ENCODE measurements at regions not wholly inside any gene's neighbourhood (a gene's known extent, or its start where the extent isn't known, plus 50 kb on each side); places are given as distances from the start of the nearest gene placed in this dataset.

DNA sequence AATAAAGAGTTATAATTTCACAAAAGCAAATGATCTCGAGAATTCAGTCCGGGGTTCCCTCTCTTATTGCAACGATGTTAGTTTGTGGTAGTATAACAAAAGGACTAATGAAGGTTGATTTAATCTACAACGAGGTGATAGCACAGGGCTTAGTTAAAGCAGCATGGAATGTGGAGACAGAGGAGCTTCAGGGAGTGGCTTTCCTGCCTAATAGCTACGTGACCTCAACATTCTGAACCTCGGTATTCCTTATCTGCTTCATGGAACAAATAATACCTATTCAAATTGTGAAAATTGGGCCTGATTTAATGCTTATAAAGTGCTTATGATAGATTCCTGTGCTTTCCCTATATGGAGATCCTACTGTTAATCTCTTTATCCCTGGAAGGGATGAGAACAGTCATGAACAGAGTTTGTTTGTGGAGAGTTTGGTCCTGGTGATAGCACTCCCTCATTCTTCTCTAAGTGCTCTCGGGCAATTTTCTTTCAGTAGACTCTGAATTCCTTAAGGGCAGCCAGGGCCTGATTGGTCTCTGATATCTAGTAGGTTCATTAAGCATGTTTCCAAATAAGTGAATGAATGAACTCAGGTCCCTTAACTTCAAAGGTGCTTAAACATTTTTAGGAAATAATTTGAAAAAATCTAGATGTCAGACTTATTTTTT lies 104.1 kb upstream of the TUT7 start:
- intact Hi-C loops (cut with micrococcal nuclease) = no loop called here

DNA sequence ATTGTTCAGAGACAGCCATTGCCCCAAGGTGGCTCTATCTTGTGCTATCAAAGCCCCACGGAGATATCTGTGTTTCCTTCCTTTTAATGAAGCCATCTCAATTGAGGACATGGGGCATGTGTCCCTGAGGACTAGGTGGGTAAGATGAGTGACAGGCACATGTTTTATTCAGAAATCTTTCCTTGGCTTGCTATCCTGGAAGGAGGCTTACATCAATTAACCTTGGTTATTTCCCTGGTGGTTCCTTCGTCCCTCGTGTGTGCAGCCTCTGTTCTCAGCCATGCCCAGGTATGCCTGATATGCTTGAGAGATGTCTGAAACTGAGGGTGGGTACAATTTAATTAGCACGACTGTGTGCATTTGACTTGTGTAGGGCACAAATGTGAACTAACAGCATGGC lies 102.2 kb upstream of the TUT7 start:
- intact Hi-C loops (cut with micrococcal nuclease) = no loop called here

DNA sequence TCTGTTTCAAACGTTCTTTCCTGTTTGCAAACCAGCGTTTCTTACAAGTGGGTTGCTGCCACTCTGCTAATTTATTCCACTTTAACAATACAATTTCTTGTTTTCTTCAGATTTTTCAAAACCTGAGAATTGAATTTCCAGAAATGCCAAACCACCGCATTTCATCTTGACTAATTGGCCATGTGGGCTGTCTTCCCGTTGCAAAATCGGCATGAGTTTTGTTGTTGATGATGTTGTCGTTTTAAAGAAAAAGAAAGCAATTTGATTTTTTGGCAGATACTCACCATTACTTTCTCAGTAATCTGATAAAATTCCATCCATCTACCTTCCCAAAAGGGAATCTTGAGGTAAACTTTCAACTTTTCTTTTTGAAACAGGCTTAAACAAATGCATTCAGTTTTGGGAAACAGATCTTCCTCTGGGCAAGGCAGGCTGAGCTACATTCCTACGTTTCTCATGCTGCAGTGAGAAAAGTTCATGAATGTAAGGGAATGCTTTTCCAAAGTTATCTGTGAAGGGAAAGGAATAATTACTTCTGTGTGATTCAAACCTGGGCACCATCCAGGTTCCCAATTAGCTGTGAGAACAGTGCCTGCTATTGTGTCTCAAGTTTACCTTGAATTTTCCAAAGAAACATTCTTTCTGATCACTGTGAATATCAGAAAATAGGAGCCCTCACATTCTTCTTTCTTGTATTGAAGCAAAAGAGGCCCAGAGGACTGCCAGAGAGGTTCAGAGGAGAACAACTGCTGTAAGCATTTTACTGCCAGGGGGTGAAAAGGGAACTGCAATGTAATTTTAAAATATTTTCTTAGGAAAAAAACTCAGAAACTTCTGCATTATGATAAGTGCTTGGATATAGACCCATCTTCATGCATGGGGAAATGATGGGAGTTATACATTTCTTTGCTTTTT lies 100.7 kb upstream of the TUT7 start:
- intact Hi-C loops (cut with micrococcal nuclease) = no loop called here

DNA sequence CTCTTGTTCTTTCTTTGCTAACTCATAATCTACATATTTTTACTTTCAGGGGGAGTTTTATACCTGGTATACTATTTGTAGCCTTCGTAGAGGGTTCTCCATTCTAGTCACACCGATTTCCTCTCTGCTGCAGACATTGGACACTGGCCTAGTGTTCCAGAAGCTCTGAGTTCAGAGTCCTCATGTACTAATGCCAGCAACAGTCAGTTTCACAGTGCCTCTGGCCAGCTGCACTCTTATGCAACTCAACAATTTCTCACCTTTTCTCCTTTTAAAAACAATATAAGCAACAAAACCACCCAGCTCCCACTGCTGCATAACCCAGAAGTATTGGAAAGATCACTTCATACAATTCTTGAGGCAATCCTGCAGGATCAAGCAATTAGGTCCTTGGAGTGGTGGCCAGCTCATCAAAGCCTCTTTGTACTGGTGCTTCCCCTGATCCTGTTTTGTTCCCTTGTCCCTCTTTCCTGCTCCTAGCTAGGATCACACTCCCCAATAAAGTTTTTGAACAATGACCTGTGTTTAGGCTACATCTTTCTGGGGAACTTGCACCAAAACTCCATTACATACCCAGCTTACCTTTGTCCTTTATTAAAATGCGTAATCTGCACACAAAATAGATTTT lies 98.1 kb upstream of the TUT7 start:
- intact Hi-C loops (cut with micrococcal nuclease) = no loop called here

DNA sequence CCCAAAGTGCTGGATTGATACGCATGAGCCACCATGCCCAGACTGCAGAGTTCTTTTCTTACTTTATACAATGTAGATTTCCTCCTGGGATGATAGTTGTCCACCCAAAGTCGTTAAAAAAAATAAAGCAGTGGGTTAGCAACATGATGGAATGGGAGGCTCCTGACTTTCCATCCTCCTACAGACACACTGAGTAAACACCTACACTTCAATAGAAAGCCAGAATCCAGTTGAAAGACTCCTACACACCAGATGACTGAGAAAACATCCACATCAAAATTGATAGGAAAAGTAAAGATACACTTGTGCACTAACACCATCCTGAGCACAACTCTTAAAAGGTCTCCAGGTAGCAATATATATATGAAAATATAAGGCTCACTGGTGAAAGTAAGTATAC lies 95.0 kb upstream of the TUT7 start:
- intact Hi-C loops (cut with micrococcal nuclease) = no loop called here

DNA sequence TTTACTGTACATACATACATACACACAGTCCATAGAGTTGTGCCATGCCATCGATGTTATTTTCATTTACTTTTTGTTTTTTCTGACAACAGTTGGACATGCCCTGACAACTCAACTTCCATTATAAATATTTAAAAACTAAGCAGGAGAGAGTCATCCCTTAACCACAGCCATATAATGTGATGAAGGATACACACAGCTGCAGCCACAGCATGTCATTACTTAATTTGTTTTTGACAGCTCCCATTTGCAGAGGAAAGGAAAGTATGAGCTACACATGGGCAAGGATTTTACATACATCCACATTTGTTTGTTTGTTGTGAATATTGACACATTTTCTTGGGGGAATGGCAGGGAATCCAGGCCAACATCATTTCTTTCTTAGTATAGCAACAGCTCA lies 91.5 kb upstream of the TUT7 start:
- intact Hi-C loops (cut with micrococcal nuclease) = no loop called here

DNA sequence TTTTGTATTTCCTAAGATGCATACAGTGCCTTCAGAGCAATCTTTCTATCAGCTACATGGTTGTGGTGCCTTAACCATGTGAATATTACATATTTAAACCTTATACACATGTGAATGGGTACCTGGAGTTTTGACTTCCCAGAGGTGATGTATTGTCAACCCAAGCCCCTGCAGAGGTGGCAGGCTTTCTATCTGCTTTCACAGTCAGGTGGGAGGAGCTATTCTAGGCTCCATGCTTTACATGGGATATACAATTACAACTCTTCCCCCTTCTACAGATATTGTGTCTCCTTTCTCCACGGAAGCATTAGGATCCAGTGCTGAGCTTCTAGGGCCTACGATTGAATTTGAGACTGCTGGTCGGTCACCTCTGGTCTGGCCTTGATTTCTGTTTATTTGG lies 89.8 kb upstream of the TUT7 start:
- intact Hi-C loops (cut with micrococcal nuclease) = no loop called here

DNA sequence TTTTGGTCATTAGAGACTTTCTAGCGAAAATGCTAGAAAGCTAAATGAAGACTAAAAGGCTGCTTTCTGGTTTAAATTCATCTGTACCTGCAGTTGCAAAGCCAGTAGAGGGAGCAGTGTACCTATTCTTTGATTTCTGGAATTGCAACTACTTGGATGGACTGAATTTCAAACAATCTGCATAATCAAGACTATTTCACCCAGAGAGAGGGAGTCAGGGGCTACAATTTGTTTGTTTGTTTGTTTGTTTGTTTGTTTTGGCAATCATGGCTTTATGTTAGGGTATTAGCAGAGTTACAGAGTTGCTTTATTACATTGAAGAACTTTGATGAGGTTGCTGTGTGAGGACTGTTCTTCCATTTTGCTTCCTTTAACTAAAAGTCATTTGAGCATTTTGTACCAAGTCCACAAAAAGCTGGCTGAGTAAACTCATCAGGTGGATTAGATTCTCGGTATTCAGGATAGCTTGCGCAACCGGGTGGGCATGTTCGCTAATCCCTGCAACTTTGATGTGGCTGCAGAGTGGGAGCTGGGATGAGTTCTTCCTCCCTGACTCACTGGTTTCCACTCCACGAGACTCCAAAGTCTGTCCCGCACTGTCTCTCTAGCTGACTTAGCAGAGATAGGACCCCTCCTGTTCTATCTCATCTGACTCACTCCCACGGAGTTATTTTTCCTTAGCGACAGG lies 80.0 kb upstream of the TUT7 start:
- intact Hi-C loops (cut with micrococcal nuclease) = loop anchor here (1.0 kb wide), 1 partner anchor 890 kb away; no protein-coding TSS in a partner anchor

DNA sequence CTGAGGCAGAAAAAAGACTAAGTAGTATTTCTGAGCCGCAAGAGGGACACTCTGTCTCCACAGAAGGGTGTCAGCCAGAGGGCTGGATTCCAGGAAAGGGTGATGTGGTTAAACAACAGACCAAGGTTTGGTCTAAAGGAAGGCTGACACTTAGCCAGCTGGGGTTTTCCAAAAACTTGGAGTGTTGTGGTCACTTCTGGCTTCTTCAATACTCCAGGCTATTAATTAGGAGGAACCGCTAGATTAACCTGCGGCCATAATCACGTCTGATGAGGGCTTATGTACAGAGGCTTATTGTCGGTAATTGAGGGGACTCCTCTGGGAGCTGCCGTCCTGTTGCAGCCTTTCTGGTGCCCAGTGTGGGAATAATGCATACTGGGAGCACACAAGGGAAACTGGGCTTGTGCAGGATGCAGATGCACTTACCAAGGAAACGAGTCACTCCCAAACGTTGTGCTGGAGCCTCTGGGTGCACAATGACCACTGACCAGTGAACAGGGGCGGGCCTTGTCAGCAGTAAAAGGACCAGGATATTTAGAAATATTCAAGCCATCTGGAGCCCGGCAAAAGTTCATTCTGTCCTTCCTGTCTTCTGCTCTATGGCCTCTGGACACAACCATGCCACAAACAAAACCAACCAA lies 70.2 kb upstream of the TUT7 start:
- intact Hi-C loops (cut with micrococcal nuclease) = no loop called here

DNA sequence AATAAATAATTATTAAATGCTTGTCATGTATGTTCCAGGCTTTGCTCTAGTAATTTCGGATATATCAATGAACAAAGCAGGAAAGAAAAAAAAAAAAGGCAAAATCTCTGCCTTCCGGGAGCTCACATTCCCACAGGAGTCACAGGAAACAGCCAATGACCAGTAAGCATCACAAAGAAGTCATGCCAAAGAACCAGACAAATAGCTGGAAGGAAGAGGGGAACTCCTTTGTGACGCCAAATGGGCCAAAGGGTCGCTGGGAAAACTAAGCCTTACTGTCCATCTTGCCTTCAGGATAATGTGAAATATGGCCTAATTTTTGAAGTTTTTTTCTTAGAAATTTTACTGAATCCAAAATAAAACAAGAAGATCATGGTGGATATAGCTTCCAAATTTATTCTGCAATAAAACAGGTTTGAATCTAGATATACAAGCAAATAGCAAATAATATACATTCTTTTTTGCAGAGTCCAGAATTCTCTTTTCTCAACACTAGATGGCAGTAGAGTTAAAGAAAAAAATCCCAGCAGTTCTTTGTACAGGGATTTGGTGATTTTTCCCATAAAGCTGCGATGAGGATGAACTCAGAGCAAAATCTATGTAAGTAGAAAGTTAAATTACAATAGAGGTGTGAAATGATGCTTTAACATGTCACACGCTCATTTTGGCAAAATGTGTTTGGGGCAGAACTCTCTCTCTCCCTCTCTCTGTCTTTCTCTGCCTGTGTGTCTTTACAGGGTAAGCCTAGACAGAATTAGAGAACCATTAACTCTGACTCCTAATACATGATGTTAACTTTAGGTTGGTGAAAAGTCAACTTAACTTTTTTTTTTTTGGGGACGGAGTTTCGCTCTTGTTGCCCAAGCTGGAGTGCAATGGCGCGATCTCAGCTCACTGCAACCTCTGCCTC lies 60.0 kb upstream of the TUT7 start:
- intact Hi-C loops (cut with micrococcal nuclease) = loop anchor here (2.0 to 10.0 kb wide), 2 partner anchors 911 to 1251 kb away; no protein-coding TSS in a partner anchor

DNA sequence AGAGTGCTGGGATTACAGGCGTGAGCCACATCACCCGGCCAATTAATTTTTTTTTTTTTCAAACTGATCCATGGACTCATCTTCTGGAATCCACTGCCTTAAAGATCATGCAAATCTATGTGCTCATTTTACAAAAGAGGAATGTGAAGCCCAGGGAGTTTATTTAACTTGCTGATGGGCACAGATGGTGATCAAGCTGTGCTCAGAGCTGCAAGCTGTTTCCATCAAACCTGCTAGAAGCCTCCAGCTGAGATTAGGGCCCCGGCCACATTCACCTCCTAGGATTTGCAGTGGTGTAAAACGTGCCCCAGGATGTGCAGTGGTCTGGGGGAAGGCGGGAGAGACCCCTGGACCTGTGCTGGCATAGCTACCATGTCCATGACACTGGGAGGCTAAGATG lies 56.1 kb upstream of the TUT7 start:
- intact Hi-C loops (cut with micrococcal nuclease) = loop anchor here (10.0 kb wide), 1 partner anchor 1255 kb away; no protein-coding TSS in a partner anchor

DNA sequence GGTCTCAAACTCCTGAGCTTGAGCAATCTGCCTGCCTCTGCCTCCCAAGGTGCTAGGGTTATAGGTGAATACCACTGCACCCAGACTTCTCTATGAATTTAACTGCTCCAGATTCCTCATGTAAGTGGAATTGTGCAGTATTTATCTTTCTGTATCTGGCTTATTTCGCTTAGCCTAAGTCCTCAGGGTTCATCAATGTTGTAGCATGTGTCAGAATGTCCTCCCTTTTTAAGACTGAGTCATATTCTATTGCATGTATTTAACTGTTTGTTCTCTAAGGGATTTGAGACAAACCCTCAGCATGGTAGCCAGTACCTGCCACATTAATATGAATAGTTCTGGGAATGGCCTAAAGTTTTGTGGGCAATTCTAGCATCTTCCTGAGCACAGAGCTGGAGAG lies 53.9 kb upstream of the TUT7 start:
- intact Hi-C loops (cut with micrococcal nuclease) = no loop called here

DNA sequence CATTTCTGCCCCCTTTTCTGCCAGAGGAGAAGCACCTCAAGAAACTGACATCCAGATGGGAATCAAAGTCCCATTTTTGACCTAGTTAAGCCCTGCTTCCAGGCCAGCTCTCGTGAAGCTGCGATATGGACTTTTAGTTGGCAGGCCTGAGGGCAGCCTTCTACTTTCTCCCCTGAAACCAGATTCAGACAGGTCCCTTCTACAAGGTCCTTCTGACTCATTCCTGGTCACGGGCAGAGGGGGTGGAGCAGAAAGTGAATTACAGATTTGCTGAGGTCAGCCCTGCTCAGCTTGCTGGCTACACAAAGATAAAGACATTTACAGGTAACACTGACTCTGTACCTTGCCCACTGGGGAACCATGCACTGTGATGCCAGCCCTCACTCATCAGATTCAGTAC lies 52.8 kb upstream of the TUT7 start:
- intact Hi-C loops (cut with micrococcal nuclease) = no loop called here

DNA sequence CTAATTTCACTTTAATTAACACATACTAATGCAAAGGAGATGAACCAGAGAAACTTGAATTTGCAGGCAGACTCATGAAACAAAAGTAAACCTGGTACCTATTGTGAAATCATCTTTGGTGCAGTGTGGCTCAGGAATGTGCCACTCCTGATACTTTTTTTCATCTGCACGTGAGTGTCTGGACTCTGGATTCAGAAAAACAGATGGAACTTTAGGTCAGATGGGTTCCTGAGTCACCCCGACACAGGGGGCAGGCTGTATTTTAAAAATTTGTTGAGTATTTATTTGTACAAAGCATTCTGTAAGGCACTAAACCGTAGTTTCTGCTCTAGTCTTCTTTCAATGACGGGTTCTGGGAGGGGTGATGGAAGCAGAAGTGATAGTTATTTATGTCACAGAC lies 52.2 kb upstream of the TUT7 start:
- intact Hi-C loops (cut with micrococcal nuclease) = no loop called here

DNA sequence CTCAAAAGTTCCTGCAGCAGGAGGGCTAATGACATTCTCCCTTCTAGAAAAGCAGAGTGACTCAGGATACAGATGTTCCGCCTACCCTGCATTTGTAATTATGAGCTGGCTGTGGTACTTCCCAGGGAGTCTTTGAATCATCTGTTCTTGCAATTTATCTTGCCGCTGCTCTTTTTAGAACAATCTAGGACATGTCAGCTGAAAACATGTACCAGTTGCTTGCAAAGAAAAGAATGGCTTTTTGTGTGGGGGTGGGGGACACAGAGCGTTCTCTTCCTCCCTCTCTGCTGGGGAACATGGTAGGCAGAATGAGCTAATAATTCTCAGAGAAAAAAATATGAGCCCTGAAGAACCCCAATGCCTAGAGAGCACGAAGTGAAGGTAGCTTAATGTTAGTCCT lies 51.7 kb upstream of the TUT7 start:
- intact Hi-C loops (cut with micrococcal nuclease) = no loop called here

DNA sequence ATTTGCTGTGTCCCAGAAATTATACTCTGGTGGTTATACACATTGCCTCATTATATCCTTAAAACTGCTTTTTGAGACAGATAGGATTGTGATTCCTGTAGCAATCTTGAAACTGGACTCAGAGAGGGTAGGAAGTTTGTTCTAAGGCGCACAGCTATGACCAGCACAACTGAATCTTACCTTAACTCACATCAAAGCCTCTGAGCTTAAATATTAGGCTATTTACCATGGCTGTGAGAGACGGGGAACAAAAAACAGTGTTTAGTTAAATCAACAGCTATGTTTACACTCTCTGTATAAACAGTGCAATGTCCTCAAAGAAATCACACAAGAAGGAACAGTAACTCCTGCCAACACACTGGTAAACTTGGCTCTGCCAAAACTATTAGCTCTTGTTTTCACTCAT lies 50.9 kb upstream of the TUT7 start:
- intact Hi-C loops (cut with micrococcal nuclease) = no loop called here

Data from T-helper 2 cell treated with Interferon-gamma antibody and Interleukin-4, amounts not matched to agents 100 ng/mL and 5 ng/mL, for 36 hours (primary cell).